Activated CD8-positive, alpha-beta memory T cell treated with anti-CD3 and anti-CD28 coated beads for 1 hour (primary cell): ENCODE measurements at regions not wholly inside any gene's neighbourhood (a gene's known extent, or its start where the extent isn't known, plus 50 kb on each side); places are given as distances from the start of the nearest gene placed in this dataset.

Experiments
- DNase-seq, 2 donors: peaks; one replicate each; pipeline ENCODE4 v3.0.0-alpha.2; 2020; ENCODE audit warnings: low read depth in 1 of 2; ENCODE audit errors: extremely low read depth in 1 of 2

DNA sequence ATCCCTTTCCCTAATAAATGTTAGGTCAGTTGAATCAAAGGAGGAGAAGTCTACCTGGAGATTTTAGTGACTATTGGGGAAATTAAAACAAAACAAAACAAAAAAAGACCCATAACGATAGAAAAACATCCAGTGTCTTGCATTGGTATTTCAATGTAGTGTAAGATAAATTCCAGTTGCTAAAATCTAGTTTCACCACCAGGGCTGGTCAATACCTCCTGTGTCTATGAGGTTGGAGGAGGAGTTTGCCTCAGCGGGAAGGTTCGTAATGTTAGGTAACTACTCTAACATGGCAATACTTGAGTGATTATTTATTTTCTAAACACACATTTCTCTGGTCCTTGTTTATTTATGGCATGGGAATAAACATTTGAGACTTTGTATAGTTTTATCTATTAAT is 483.2 kb downstream of the FGF9 start:
- DNase-seq: no peak

DNA sequence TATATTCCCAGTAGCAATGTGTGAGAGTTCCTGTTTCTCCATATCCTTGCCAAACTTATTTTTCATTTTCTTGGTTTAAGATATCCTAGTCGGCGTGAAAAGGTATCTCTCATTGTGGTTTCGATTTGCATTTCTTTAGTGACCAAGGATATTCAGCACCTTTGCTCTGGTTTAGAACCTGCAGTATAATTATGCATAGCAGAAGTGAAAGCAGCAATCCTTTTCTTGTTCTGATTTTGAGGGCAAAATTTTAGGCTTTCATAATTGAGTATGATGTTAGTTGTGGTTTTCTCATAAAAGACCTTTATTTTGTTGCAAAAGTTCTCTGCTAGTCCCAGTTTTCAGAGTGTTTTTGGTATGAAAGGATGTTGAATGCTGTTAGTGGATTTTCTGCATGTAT is 491.0 kb downstream of the FGF9 start:
- DNase-seq: no peak

DNA sequence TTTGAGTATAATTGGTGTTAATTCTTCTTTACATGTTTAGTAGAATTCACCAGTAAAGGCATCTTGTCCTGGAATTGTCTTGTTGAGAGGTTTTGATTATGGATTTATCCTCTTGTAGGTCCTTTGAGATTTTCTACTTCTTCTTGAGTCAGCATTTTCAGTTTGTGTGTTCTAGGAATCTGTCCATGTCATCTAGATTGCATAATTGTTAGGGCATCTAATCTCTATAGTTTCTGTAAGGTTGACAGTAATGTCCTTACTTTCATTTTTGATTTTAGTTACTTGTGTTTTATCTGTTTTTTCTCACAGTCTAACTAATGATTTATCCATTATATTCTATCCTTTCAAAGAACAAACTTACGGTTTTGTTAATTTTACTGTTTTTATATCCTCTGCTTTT is 492.0 kb downstream of the FGF9 start:
- no peak for DNase-seq

DNA sequence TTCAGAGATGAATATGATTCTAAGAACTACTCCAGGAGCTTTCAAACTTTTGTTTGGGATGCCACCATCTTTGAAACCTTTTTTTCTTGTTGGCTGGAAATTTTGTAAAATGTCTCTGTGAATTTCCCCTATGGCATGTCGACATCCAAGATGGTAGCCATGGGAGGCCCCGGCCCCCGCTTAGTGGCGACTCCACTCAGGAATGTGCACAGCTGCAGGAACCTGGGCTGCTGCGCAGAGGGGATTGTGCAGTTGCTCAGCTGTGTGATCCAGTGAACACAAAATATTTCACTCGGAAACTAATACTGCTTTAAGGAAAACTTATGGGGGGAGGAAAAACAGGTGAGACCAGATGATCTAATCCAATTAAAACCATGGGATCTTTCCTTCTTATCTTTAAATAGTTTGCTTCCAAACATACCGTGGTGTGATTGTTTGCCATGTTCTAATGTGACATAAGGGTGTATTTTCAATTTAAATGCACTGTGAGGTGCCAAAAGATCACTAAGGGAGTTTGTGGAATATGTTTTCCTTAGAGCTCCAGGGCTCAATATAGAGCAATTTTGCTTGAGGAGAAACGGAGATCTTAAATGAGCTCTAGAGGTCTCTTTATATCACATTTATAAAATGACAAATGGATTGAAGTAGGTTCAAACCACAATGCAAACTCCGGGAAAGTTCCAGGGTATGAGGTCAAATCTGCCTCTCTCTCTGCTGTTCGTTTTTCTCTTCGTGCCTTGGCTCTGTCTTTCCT is 497.7 kb downstream of the FGF9 start:
- no peak for DNase-seq

DNA sequence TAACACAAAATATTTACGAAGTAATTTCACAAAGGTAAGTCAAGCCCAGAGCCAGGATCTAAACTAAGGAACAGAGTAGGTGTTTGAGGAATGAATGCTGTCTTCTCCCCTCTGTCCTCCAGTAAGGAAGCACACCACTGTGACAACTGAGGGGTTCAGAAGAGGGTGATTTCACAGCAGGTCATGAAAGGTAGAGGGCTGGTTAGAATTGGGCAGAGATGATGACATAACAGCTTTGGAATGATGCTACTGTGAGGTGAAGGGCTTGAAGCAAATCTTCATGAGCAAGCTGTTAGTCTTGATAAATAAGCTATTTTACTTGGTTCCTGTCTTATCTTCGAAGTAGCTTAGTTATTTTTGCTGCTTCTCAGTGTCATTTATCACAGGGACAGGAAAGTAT is 498.6 kb downstream of the FGF9 start:
- DNase-seq: no peak

DNA sequence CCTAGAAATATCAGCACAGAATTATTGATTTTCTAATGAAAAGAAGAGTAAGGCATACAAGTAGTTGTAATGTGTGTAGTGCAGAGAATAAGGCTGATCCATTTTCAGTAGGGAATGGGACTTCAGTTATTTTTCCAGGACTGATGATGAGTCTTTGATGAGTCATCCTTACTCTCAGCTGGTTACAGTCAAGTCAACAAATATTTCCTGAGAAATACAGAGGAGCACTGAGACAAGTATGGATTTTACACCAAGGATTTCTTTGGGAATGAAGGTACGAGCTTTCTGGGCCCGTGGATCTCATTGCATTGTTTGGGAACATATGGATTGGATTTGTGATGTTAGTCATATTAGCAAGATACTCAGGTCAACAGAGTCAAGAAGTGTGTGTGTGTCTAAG is 502.7 kb downstream of the FGF9 start:
- DNase-seq: no peak

DNA sequence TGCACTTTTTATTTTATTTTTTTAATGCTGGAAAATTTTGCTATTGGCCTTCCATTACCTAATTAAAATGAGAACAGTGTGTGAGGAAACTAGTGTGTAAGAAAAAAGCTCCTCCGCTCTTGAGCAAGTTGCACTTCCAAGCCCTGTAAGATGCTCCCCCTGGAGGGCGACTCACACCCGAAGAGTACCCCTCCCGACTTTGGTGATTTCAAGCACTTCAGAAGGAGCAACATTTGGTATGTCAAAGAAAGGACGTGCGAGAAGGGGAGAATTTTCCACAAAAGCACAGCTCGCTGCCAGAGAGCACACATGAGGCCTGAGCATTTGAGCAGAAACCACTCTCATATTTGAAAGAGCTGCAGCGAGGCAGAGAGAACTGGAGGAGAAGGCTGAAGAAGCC is 504.4 kb downstream of the FGF9 start:
- no peak for DNase-seq

DNA sequence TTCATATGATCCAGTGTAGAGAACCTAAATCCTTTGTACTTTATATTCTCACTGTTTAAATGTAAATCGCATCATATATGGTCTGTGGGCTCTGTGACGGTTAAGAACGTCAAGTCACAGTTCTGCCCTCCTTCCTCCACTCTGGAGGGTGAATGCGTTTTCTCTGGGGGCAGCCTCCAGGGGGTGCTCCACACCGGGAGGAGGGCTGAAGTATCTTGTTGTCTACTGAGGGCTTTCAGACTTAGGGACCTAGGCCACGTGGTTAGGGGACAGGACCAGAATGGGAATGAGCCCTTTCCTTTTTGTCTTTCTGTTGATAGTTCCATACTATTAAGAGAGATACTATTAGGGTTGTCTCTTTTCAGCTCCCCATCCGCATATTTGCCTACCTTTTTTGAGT is 504.9 kb downstream of the FGF9 start:
- no peak for DNase-seq

DNA sequence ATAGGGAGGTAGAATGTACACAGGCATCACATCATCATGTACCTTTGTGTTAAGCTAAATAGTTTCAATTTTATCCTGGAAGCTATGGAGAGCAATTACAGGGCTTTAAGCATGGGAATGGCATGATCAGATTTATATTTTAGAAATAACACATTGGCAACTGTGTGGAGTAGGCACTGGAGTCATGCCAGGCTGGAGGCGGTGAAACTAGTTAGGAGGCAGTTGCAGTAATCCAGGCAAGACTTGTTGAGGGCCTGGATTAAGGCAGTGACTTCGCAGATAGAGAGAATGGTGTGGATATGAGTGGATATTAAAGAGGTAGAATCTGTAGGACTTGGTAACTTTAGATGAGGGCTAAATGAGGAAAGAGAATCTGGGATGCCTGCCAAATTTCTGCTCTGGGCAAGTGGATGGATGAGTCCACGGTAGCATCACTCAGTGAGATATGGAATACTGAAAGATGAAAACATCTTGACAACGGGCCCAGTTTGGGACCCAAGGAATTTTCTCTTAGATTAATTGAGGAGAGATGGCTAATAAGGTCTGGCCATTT is 506.2 kb downstream of the FGF9 start:
- no peak for DNase-seq

DNA sequence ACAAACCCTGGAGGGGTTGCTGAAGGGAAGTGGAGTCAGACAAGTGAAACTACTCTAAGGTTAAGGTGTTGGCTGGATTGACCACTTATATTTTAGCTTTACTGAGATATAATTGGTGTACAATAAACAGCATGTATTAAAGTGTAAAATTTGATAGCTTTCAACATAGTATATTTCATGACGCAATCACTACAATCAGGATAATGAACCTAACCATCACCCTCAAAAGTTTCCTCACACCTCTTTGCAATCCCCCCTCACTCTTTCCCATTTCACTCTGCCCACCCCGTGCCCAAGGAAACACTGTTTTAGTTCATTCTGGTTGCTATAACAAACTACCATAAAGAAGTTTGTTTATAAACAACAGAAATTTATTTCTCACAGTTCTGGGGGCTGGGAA is 508.0 kb downstream of the FGF9 start:
- DNase-seq: no peak

DNA sequence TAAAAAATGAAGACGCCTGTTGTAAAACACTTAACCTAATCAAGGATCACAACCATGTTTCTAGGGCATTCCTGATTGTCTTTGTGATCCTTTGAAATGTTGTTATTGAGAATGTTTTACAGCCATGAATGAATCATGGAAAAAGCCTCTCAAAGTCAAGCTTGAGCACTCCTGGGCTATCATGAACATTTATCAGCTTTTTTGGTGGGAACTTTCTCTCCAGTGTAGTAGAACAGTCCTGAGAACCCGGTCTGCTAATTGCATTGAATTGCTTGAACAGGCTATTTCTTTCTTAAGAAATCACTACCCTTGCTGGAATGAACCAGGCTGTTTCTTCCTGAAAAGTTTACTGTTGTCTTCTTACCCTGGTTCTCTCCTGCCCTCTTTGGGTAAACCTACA is 516.5 kb downstream of the FGF9 start:
- no peak for DNase-seq

DNA sequence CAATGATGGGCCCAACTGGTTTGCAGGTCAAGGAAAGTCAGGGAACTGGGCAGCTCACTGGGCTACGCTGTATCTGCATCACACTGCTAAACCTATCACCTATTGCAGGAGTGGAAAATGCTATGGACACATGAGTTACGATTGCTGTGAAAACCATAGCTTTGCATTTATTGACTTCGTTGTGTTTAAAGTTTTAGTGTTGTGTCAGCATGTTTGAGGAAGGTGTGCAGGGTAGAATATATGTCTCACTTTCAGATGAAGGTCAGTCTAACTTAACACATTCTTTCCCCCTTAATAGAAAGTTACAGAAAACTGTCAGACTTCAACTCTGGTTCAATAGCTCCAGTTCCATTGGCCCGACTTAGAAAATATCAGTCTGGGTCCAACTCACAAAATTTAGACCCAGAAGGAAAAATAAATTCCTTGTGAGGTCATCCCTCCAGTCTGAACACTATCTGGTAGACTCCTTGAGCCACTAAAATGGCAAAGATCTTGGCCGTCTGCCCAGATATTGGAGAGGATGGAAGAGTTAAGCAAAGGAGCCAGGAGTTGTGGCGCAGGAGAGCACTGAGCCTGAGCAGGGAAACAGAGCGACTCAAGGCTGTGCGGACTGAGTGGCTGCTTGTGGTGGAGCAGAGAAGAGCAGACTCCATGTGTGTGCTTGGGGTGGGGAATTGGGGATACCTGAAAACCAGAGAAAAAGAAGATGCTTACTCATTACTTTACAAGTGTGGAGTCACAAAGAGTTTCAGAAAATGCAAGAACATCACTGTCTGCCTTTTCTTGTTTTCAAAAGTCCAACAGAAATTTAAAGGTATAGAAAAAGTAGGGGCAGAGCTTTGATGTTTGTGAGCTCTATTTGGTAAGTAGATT is 518.5 kb downstream of the FGF9 start:
- no peak for DNase-seq

DNA sequence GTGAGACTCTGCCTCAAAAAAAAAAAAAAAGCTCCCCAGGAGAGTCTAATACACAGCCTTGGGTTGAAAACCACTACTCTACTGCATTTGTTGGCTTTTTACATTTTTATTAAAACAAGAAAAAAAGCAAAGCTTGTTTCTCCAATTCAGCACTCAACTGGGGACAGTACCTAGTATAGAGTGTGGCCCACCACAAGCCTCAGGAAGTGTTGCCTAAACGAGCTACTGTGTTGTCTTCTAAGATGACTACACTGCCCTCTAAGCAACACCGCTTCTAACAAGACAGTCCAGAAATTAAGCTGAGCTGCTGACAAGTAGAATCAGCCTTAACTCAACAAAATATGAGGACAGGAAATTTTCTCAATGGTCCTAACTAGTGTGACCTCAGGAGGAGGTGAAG is 522.2 kb downstream of the FGF9 start:
- no peak for DNase-seq

DNA sequence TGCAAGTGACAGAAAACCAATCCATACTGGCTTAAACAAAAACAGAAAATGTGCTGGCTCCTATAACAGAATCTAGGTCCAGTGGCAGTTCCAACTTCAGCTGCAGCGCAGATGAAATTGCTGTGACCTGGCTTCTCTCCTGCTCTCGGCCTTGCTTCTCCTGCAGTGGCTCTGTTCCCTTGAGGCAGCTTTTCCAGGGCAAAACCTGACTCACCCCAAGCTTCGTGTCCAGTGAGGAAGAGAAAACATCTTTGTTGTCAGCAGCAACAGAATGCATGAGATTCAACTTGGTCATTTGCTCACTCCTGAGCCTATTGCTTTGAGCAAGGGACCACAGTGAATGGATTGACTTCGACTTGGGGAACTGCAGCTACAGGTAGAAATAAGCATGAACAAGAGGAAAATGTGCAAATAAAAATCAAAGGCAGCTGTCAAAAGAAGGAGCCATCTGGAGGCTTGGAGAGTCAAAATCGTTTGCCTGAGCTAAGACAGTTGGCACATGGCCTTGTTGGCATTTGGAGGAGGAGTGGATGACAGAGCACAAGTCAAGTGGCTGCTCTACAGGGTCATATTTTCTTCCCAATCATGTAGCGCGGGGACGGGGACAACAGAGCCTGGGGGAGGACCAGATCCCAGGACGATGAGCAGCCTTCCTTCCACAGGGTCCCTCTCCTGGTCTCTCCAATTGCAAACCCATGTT is 523.4 kb downstream of the FGF9 start:
- no peak for DNase-seq

DNA sequence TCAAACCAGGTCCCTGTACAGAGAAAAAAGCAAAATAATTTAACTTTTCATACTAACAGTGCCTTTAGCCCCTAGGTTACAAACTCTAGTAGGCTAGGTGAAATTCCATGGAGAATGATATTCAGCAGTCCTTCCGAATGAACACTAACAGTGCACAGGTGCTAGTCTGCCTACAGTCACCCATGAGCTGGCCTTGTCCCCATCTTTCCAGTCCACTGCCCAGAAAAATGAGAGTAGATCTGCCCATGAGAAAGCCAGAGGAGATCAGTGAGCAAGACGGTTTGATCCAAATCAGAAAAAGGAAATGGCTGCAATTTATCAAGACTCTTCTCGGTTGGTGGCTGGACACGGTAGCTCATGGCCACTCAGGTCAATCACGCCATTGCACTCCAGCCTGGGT is 524.9 kb downstream of the FGF9 start:
- DNase-seq: no peak

DNA sequence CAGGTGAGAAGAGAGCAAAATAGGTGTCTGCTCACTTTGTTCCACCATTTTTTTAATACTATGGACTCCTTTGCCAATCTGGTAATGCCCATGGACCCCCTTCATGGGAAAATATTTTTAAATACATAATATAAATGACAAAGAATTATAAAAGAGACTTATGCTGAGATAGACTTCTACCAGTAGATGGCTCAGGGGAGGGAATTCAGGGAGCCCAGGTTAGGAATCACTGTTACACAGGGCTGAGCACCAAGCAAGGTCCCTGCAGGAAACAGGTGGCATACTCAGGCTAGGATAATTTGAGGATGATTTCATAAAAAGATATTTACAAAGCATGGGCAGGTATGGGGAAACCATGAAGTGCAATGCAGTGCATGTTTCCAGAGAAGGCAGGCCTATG is 525.9 kb downstream of the FGF9 start:
- no peak for DNase-seq

DNA sequence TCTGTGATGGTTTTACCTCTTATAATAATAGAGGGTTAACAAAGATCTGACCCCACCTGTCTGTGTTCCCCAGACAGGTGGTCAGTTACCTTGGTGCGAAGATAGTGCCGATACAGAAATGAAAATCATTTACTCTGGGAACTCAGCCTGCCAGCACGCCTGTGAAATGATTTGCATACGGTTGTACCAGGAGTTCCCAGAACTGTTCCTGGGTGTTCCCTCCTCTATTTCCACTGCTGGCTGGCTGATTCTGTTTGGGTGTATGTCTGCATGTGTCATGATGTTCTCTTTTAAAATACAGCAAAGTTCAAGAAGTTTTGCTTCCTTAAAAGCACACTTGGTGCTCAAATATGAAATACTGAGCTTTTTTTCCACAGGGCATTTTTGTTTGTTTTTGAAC is 527.1 kb downstream of the FGF9 start:
- DNase-seq: no peak

DNA sequence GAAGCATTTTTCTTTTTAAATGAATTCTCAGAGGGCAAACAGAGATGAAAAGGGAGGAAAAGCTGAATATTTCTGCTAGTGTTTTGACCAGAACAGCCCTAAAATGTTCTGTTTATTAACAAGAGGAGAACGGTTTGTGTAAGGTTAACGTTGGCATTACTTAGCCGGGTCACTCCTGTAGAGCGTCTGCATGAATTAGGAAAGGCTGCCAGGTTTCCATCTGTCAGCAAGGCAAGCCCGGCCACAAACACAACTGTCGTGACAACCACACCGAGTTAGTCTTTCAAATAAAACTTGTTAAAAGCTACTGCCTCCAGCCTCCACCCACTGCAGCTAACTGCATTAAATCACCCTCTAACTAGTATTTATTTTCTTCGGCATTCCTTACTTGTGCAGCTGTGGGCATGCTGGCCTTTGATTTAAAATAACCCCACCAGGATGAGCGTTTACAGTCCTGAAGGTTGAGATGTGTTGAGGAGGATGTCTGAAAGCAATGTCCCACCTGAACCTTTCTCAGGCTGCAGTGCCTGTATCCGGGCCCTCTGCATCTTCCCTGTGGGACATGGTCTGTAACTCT is 527.9 kb downstream of the FGF9 start:
- DNase-seq: no peak

DNA sequence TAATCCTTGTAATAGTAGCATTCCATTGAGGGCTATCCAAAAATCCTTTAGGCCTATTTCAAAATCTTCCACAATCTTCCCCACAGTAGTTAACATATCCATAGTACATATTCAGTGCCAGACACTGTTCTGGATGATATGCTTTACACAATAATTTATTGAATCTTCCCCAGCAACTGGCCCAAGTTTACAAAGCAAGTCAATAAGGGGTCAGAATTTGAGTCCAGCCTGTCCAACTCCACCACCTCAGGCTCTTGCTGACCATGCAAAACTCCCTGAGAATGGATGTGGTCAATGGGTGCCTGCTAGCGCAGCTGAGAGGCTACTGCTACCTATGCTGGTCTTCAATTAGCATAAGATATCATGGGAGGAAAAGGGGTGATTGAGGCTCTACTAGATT is 529.6 kb downstream of the FGF9 start:
- no peak for DNase-seq

DNA sequence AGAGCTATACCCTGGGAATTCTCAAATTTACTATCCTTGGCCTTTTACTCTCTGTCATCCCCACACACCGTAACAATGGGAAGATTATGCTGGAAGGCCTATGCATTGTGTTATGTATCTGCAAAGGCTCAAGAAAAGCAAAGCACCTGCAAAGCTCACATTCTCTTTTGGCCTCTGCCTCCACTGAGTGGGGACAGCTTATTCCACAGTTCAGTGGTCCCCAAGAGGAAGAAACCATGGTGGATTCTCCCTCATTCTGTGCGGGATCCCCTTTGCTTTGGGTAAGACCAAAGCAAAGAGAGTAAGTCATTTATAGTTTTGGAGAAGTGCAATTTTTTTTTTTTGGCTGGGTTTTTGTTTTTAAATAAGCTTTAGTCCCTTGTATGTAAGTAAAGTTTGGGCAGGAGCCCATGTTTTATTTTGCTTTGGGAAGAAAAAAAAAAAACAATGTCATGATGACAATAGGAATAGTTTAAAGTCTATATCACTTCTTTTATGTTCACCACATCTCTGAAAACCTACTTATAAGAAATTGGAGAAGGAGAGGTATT is 530.6 kb downstream of the FGF9 start:
- no peak for DNase-seq
